Stimulated activated CD8-positive, alpha-beta memory T cell treated with anti-CD3 and anti-CD28 coated beads, Interleukin-4, amount 100 ng/mL, for 1 hour (primary cell): ENCODE measurements at regions not wholly inside any gene's neighbourhood (a gene's known extent, or its start where the extent isn't known, plus 50 kb on each side); places are given as distances from the start of the nearest gene placed in this dataset.
"Not testable (repeated sequence)": the region's sequence is repeated elsewhere in the genome, so short reads cannot be mapped to it uniquely, and the experiment has no call there.

Source experiments
- DNase-seq, 2 donors: peaks; one replicate each; pipeline ENCODE4 v3.0.0-alpha.2; 2020; ENCODE audit warnings: low read depth in 2 of 2, low spot score in 1 of 2

DNA sequence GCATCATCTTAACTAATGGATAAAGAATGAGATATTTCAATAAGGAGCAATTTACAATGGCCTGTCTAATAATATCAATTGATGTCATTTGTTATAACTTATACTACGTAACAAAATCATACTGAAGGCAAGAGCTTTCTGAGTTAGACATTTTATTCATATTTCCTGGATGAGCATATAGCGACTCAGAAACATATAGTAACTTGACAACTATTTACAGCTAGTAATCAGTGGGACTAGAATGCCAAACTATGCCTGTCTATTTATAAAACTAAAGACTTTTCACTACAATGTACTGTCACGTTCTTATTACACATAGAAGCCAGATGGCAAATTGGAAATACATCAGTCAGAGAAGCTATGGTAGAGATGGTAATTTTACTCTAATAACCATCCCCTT lies 766.2 kb upstream of the TMEFF2 start:
- no peak for DNase-seq

DNA sequence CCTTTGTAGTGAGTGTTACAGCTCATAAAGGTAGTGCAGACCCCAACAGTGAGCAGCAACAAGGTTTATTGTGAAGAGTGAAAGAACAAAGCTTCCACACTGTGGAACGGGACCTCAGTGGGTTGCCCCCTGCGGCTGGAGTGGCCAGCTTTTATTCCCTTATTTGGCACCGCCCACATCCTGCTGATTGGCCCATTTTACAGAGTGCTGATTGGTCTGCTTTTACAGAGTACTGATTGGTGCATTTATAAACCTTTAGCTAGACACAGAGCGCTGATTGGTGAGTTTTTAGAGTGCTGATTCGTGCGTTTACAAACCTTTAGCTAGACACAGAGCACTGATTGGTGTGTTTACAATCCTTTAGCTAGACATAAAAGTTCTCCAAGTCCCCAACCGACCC lies 763.9 kb upstream of the TMEFF2 start:
- DNase-seq = not testable (repeated sequence)

DNA sequence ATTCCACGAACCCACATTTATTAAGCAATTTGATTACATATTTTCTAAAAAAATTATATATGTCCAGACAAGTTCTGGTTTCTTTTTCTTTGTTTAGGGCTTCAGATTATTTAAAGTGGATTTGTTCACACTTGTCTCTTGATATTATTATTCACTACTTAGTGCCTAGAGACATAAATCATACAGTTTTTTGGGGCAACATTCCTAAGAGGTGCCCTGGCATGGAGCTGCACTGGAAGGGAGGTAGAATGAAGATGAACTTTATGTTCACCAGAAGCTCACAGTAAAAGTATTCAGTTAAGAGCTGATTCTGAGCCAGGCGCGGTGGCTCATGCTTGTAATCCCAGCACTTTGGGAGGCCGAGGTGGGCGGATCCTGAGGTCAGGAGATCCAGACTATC lies 762.7 kb upstream of the TMEFF2 start:
- DNase-seq = no peak

DNA sequence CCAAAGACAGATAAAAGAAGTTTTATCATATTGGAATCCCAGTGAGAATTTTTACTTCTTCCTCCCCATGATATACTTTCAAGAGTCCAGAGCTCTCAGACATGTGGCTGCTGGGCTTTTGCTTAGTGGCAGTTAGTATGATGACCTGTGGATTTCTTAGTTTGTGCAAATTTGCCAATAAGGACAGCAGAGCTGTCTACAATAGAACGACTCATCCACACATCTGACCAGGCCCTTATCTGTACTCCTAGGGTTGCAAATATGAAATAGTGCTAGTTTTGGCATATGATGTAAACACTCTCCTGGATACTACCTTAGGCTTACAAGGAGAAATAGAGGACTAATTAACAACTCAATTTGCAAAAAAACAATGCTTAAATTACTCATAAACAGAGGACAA lies 758.4 kb upstream of the TMEFF2 start:
- DNase-seq = no peak

DNA sequence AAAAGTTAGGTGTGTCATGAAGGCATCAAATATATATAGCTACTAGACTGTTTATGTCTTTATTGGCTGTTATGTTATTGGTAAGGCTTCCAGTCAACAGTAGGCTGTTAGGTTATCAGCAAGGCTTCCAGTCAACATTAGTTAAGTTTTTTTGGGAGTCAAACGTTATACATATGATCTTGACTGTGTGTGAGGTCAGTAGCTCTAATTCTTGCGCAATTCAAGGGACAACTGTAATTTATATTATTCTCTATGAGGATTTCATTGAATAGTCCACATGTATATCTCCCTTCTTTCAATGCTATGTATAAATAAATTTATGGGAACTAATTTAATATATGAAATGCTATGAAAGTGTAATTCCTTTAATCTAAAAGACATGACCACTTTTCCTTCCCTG lies 757.5 kb upstream of the TMEFF2 start:
- DNase-seq = no peak

DNA sequence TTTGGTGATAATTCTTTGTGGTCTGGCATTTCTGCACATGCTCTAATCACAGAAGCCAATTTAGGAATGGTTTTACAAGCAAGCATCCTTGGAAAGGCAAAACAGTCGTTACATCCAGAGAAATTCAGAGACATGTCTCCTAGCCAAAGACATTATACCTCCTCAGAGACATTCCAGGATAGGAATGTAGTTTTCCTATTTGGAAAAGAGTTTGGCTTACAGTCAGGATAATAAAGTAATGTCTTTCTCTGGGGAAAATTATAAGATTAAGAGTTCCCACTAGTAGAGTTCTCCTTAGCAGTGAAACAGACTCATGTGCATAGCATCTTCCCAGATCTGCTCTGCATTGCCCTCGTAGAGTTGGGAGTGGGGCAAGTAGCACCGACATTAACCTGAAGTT lies 753.6 kb upstream of the TMEFF2 start:
- no peak for DNase-seq

DNA sequence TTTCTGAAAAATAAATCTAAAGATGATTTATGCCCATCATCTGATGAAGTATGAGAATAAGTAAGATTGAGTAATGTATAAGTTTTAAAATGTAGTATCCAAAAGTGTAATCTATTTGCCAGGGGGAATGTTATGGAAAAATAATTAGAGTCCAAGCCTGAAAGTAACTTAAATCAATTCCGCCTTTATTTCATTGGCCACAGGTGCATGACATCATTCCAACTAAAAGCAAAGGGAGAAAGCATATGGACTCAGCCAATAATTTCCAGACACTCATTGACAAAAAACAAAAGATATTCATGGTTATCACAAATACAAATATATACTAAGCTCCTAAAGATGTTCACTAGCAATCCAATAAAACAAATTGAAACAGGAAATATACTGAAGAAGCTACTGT lies 752.6 kb upstream of the TMEFF2 start:
- DNase-seq = no peak

DNA sequence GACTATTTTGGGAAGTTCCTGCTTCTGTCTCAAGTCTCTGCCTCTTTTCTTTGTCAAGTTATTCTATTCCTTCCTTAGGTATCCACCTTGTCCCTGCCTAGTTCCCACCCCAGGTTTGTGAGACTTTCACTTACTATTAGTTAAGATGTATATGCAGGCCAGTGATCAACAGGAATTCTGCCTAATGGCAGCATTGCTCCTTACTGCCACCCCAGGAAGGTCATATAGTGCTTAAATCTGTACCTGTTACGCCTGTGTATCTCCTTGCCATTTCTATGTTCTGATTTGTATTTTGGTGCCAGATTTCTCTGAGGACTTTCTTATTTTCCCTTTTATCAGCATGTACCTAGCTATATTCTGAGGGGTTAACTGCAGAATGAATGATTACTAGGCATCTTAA lies 746.0 kb upstream of the TMEFF2 start:
- DNase-seq = no peak

DNA sequence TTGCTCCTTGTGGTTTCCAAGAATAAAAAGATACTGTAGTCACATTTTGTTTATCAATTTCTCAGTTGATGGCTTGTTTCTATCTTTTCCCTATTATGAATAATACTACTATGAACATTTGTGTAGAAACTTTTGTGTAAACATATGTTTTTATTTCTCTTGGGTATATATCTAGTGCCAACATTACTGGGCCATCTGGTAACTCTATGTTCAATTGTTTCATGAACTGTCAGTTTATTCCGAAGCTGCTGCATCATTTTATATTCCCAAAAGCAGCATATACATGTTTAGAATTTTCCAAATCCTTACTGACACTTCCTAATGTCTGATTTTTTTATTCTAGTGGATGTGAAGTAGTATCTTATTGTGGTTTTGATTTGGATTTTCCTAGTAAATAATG lies 737.6 kb upstream of the TMEFF2 start:
- no peak for DNase-seq

DNA sequence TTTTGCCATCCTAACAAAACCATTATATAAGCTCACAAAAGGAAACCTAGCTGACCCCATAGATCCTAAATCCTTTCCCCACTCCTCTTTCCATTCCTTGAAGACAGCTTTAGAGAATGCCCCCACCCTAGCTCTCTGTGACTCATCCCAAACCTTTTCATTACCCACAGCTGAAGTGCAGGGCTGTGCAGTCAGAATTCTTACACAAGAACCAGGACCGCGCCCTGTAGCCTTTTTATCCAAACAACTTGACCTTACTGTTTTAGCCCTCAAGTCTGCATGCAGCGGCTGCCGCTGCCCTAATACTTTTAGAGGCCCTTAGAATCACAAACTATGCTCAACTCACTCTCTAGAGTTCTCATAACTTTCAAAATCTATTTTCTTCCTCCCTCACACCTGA lies 726.9 kb upstream of the TMEFF2 start:
- DNase-seq = not testable (repeated sequence)

DNA sequence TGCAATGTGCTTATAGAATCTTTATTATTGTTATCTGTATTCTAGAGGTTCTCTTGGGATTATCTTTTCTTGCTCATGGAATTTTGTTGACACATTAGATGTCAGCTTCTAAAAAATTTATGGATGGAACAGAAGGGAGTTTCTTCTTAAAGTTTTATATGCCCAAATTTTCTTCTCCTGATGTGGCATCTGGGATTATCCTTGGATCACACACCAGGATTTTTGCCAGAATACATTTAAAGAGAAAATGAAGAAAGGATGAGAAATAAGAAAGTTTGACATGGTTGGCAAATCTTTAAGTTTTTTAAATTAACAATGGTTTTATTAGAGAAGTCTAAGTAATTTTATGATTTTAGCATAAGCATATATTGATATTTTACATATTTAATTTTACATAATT lies 706.7 kb upstream of the TMEFF2 start:
- DNase-seq = no peak

DNA sequence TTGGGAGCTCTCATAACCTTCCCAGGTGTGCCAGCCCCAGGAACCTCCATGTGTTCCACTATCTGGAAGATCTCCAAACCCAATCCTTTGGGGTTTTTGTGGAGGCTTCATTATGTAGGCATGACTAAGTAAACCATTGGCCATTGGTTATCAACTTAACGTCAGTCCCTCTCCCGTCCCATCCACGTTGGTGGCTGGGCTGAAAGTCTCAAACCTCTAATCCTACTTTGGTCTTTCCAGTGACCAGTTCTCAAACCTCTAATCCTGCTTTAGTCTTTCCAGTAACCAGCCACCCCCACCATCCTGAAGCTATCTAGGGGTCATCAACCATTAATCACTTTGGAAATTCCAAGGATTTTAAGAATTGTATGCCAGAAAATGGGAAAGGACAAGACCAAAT lies 704.7 kb upstream of the TMEFF2 start:
- no peak for DNase-seq

DNA sequence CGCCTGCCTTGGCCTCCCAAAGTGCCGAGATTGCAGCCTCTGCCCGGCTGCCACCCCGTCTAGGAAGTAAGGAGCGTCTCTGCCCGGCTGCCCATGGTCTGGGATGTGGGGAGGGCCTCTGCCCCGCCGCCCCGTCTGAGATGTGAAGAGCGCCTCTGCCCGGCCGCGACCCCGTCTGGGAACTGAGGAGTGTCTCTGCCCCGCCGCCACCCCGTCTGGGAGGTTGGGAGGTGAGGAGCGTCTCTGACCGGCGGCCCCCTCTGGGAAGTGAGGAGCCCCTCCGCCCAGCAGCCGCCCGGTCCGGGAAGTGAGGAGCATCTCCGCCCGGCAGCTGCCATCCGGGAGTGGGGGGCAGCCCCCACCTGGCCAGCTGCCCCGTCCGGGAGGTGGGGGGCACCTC lies 699.2 kb upstream of the TMEFF2 start:
- DNase-seq = not testable (repeated sequence)

DNA sequence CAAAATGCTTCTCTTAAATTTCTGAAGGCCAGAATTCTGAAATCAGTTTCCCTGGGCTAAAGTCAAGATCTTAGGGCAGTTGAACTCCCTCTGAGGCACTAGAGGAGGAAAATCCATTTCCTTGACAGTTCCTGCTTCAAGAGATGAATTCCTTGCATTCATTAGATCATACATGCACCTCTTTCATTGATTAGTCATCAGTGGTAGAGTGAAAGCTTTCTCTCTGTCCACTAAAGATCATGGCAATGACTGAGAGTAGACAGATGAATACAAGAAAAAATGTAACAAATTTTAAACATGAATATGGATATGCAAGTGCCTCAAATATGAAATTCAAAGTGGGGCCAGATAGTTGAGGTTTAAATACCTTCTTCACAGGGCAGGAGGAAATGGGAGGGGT lies 693.4 kb upstream of the TMEFF2 start:
- no peak for DNase-seq

DNA sequence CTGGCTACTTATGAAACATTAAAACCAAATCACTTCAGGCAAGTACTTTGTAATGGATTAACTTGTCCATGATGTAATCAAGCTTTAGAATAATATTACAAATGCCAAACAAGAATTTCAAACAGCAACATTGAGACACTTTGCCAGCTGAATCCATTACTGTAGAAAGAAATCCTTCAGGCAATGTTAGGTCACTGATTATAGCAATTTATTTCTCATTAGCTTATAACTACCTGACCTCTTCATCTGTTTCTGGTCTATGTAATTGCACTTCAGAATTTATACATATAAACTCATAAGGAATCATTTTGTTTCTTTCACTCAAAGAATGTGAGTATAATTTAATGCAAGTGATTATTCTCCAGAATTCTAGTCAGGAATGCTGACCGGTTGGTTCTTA lies 692.6 kb upstream of the TMEFF2 start:
- no peak for DNase-seq

DNA sequence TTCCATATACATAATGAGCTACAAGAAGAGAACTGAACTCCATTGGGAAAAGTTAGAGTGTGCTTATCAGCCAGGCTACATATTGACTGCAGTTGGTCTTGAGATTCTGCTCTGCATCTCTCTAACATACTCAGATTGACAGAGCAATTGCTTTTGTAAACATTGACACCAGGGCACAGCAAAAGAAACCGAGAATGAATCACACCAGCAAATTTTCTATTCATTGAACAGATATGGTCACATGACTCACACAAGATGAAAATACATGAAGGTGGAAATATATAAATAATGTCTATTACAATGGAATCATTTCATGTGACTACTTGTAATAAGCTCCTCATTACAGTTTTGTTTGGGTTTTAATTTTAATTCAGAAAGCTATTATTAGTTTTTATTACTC lies 691.9 kb upstream of the TMEFF2 start:
- DNase-seq = no peak

DNA sequence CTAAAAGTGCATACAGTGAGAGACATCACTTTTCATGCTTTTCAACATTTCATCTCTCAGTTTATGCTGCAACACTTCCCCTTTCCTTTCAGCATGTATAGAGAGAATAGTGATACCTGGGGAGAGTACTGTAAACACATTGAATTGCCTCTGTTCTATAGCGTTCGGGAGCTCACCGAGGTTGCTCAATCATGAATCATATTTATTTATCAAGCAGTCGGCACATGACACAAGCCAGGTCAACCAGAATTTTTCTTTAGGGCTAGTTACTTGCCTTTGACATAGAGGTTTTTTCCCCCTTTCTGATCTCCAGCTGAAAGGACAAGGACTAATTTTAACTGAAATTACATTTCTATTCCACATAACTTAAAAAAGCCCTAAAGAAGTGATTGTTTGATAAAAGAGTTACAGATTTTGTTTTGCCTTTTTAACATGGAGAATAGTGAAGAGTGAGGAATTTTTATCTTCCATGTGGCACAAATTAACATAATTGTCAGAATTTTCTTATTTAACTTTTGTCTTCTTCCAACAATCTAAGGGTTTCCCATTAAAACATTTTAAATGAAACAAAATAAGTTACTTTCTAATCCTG lies 690.9 kb upstream of the TMEFF2 start:
- no peak for DNase-seq

DNA sequence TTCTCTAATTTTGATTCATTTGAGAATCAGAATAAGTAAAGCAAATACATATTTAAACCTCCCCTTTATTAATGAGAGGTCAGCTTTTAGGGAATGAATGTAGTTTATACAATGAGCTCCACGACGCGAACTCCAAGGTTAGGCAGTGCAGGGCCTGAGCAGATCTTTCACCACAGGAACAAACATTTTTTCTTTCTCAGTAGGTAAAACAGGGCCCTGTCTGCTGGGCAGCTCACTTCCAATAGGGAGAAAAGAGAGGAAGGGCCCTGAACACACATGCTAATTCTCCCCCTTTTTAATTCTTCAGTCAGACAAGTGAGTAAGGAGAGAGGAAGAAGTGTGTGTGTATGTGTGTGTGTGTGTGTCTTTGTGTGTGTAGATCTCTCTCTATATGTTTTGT lies 682.4 kb upstream of the TMEFF2 start:
- no peak for DNase-seq

DNA sequence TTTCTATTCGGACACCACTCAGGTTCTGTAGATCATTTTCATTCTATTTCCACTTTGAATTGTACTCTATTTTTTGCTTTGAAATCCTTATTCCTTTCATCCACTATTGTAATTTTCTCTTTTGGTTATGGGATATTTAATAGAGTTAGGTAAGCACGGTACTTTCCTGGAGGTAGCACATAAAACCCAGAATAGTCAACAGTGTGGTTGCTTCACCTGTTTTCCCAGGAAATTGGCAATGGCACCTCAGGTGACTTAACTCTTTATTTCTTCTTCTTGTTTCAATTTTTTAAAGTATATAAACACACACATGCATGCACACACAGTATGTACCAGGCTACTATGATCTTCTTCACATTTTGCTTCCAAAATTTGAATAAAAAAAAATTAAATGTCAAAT lies 682.0 kb upstream of the TMEFF2 start:
- DNase-seq = no peak

DNA sequence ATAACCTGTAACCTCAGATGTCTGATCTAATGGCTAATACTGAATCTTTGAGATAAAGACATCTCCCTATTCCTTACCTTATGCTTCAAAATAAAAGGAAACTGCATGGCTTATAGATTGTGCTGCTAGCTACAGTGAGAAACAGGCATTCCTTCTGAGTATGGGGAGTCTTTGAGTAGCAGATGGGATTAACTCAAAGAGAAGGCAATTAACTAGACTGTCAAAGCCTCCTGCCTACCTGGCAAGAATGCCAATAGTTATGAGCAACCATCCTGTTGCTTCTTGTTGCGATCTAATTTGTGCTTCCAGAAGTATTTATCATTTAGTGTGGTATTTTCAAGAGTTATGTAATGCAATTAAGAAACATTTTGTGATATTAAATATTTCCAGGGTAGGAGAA lies 660.0 kb upstream of the TMEFF2 start:
- DNase-seq = no peak

DNA sequence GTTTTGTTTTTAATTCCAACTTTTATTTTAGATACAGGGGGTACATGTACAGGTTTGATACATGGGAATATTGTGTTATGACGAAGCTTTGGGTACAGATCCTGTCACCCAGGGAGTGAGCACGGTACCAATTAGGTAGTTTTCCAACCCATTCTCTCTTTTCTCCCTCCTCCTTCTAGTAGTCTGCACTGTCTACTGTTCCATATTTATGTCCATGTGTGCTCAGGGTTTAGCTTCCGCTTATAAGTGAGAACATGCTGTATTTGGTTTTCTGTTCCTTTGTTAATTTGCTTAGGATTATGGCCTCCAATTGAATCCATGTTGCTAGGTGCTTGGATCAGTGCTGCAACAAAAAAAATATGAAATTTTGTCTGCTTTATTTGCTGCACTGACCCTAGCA lies 659.3 kb upstream of the TMEFF2 start:
- DNase-seq = no peak

DNA sequence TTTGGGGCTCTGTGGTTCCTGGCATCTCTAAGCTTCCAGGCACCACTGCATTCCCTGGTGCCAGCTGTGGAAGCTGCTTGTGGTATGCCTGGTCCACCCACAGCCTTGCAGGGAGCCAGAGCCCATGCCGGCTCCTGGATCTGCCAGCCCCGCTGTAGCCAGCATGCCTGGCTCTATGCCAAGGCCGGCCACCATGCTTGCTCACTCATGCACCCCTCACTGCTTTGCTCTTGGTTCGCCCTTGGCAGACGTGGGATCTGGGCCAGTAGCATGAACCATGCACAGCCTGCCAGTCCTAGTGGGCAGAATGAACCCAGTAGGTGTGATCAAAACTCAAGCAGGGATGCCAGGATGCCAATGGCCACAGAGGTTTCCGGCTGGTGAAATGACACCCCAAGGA lies 634.2 kb upstream of the TMEFF2 start:
- no peak for DNase-seq

DNA sequence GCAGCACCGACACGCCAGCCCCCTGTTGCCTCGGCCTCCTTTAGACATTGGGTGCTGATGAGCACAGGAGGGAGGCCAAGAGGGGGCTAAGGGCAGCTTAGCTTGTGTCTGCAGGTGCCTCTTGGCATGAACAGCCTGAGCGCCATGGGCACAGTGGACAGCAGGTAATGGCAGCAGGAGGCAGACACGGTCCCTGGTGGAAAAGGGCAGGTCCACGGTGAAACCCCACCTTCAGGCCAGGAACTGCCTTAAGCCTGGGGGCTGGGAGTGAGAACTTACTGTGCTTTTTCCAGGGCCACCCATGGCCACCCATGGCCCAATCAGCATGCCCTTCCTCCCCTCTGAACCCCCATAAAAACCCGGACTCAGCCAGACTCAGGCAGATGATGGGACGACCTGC lies 633.4 kb upstream of the TMEFF2 start:
- DNase-seq = no peak

DNA sequence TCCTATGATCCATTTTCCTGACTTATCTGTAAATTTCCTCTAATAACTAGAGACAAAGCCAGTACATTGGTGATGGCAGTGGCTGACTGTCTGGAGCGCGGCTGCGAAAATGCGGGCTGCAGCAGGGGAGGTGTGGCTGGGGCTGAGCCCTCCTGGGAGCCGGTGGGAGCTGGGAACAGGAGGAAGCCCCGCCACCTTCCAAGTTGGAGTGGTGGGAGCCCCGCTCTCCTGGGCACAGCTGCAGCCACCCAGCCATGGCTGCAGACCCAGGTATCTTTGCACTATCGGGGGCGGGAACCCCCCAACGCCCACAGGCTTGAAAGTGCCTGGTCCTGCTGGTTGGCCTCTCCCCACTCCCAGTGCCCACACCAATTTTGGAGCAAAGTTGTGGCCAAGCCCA lies 633.0 kb upstream of the TMEFF2 start:
- no peak for DNase-seq
